Neural cell (in vitro differentiated cells): ENCODE measurements at regions not wholly inside any gene's neighbourhood (a gene's known extent, or its start where the extent isn't known, plus 50 kb on each side); places are given as distances from the start of the nearest gene placed in this dataset.

Source experiments
- H2AFZ ChIP-seq: fragments of 200-600, 300-800 bp; sonication (generic), shearing (Covaris generic); 2 replicates; pipeline ENCODE4 v1.6.0; 2014; ENCODE audit warnings: low read depth, mild to moderate bottlenecking, antibody characterized with exemption, low read length, moderate library complexity
- H3F3A ChIP-seq: fragments of 200-600 bp; shearing (Covaris generic); 2 replicates; pipeline ENCODE4 v1.6.1; 2016; ENCODE audit warnings: mild to moderate bottlenecking, moderate library complexity, mixed read lengths, antibody characterized with exemption, low read length; ENCODE audit not compliant: insufficient read depth, poor library complexity, severe bottlenecking
- H3K27ac ChIP-seq: fragments of 200-600, 300-800 bp; sonication (generic), shearing (Covaris generic); 2 replicates; pipeline ENCODE4 v1.5.1; 2014; ENCODE audit warnings: mild to moderate bottlenecking, low read length, moderate library complexity
- H3K27me3 ChIP-seq: fragments of 300-800, 200-600 bp; sonication (generic), shearing (Covaris generic); 2 replicates; pipeline ENCODE4 v1.6.0; 2014; ENCODE audit warnings: mild to moderate bottlenecking, low read depth, low read length, moderate library complexity; ENCODE audit not compliant: insufficient read depth
- H3K36me3 ChIP-seq: fragments of 300-800, 200-600 bp; sonication (generic), shearing (Covaris generic); 2 replicates; pipeline ENCODE4 v1.5.1; 2014; ENCODE audit warnings: mild to moderate bottlenecking, antibody characterized with exemption, low read length, moderate library complexity; ENCODE audit not compliant: insufficient read depth
- H3K4me2 ChIP-seq: fragments of 300-800, 200-600 bp; sonication (generic), shearing (Covaris generic); 2 replicates; pipeline ENCODE4 v1.6.0; 2014; ENCODE audit warnings: mild to moderate bottlenecking, low read length
- H3K4me3 ChIP-seq: fragments of 300-800, 200-600 bp; sonication (generic), shearing (Covaris generic); 2 replicates; pipeline ENCODE4 v1.5.1; 2014; ENCODE audit warnings: mild to moderate bottlenecking, low read length, moderate library complexity
- H3K79me2 ChIP-seq: fragments of 200-600 bp; shearing (Covaris generic); replicated peaks from 2 replicates; pipeline ENCODE4 v1.6.0; 2014; ENCODE audit warnings: mild to moderate bottlenecking, low read length, moderate library complexity; ENCODE audit not compliant: insufficient read depth
- H3K9ac ChIP-seq: fragments of 300-800, 200-600 bp; sonication (generic), shearing (Covaris generic); 2 replicates; pipeline ENCODE4 v1.6.1; 2016; ENCODE audit warnings: mild to moderate bottlenecking, low read length, mixed read lengths
- H3K9me2 ChIP-seq: fragments of 200-600 bp; shearing (Covaris generic); 2 replicates; pipeline ENCODE4 v1.6.1; 2016; ENCODE audit warnings: mild to moderate bottlenecking, low read length, mixed read lengths; ENCODE audit not compliant: insufficient read depth
- H3K9me3 ChIP-seq: fragments of 200-600, 300-800 bp; sonication (generic), shearing (Covaris generic); 2 replicates; pipeline ENCODE4 v1.6.1; 2016; ENCODE audit warnings: mild to moderate bottlenecking, mixed run types, low read length, moderate library complexity, mixed read lengths
- H4K20me1 ChIP-seq: fragments of 200-600 bp; shearing (Covaris generic); 2 replicates; pipeline ENCODE4 v1.6.1; 2016; ENCODE audit warnings: mild to moderate bottlenecking, mixed run types; ENCODE audit not compliant: insufficient read depth
- CTCF ChIP-seq: fragments of 450-650 bp; IDR thresholded peaks from 2 replicates; pipeline ENCODE4 v1.5.1; 2014; ENCODE audit warnings: antibody characterized with exemption, mild to moderate bottlenecking, moderate library complexity; ENCODE audit not compliant: poor library complexity, severe bottlenecking
- EP300 ChIP-seq: fragments of 450-650 bp; conservative IDR thresholded peaks from 2 replicates; pipeline ENCODE4 v1.6.1; 2014; ENCODE audit warnings: antibody characterized with exemption, mild to moderate bottlenecking, moderate library complexity; ENCODE audit not compliant: poor library complexity, severe bottlenecking
- EZH2 ChIP-seq: fragments of 200-600, 300-800 bp; shearing (Covaris generic), sonication (generic); IDR thresholded peaks from 2 replicates; pipeline ENCODE4 v1.6.1; 2014; ENCODE audit warnings: antibody characterized with exemption, low read length, borderline replicate concordance, mild to moderate bottlenecking; ENCODE audit not compliant: insufficient read depth, poor library complexity, severe bottlenecking
- POLR2AphosphoS5 ChIP-seq: IDR thresholded peaks from 2 replicates; pipeline ENCODE4 v1.6.1; 2012
- RAD21 ChIP-seq: fragments of 450-650 bp; conservative IDR thresholded peaks from 2 replicates; pipeline ENCODE4 v1.6.1; 2014; ENCODE audit warnings: antibody characterized with exemption, mild to moderate bottlenecking, moderate library complexity
- REST ChIP-seq: IDR thresholded peaks from 2 replicates; pipeline ENCODE4 v1.6.1; 2012; ENCODE audit warnings: borderline replicate concordance
- SMC3 ChIP-seq: fragments of 450-650 bp; conservative IDR thresholded peaks from 2 replicates; pipeline ENCODE4 v1.6.1; 2014; ENCODE audit warnings: antibody characterized with exemption, mild to moderate bottlenecking, moderate library complexity; ENCODE audit not compliant: poor library complexity
- TAF1 ChIP-seq: IDR thresholded peaks from 2 replicates; pipeline ENCODE4 v1.6.1; 2012; ENCODE audit warnings: low read depth

GRCh38 chr10:36164556-36165504, 522.7 kb upstream of the FZD8 start:
- Histone ChIP-seq H3K27me3 (no peaks in the 10 kb centered on the region), H4K20me1 (no peaks in the 10 kb centered on the region), H3K4me3 (no peak overlapping the region), H3K4me2 (no peak overlapping the region), H2AFZ (no peak overlapping the region), H3K9ac (no peak overlapping the region), H3K27ac (no peak overlapping the region), H3K9me3 (no peaks in the 10 kb centered on the region), H3K79me2 (no peaks in the 10 kb centered on the region), H3F3A (no peaks in the 10 kb centered on the region), H3K36me3 (no peaks in the 10 kb centered on the region), H3K9me2 (no peaks in the 10 kb centered on the region)
- TF ChIP-seq POLR2AphosphoS5 (no peak), EP300 (no peak), RAD21 (no peak), TAF1 (no peak), SMC3 (no peak), EZH2 (no peak)

- Histone ChIP-seq H4K20me1 (no peaks in the 10 kb centered on the region), H3K27me3 (no peaks in the 10 kb centered on the region), H3K4me3 (no peak overlapping the region), H3K79me2 (no peaks in the 10 kb centered on the region), H3K4me2 (no peak overlapping the region), H3F3A (no peaks in the 10 kb centered on the region), H3K9me2 (no peaks in the 10 kb centered on the region), H3K9me3 (peaks cover 3% of the 10 kb centered on the region), H3K36me3 (no peaks in the 10 kb centered on the region), H3K27ac (no peak overlapping the region), H2AFZ (no peak overlapping the region), H3K9ac (no peak overlapping the region)
- TF ChIP-seq RAD21 (no peak), CTCF (no peak), EZH2 (no peak)
These were observed 521.7 kb upstream of the FZD8 start for GRCh38 chr10:36163827-36164226.

- H3K27ac ChIP-seq: no peak overlapping the region
- H3K4me3 ChIP-seq: no peak overlapping the region
- H4K20me1 ChIP-seq: no peaks in the 10 kb centered on the region
- no peak overlapping the region for H3K4me2 ChIP-seq
- TF ChIP-seq SMC3 (no peak), TAF1 (no peak), CTCF (no peak), EZH2 (no peak), REST (no peak)
- H3F3A ChIP-seq: no peaks in the 10 kb centered on the region
- no peak overlapping the region for H2AFZ ChIP-seq
- H3K9me2 ChIP-seq: no peaks in the 10 kb centered on the region
- no peaks in the 10 kb centered on the region for H3K79me2 ChIP-seq
- no peaks in the 10 kb centered on the region for H3K36me3 ChIP-seq
- no peak overlapping the region for H3K9ac ChIP-seq
- no peaks in the 10 kb centered on the region for H3K27me3 ChIP-seq
- peaks cover 4% of the 10 kb centered on the region for H3K9me3 ChIP-seq
These were observed 515.4 kb upstream of the FZD8 start for GRCh38 chr10:36157486-36157885.
